Panc1 (cell line): ENCODE measurements at regions not wholly inside any gene's neighbourhood (a gene's known extent, or its start where the extent isn't known, plus 50 kb on each side); places are given as distances from the start of the nearest gene placed in this dataset.

ENCODE experiments used
- ATAC-seq: fragments of 200-7000 bp; cut with Tn5 transposase; 2 replicates; pipeline ENCODE4 v1.9.1; 2020; ENCODE audit warnings: mild to moderate bottlenecking, moderate library complexity
- BruUV-seq: library from RNA; stranded (reverse); fragments of 400-500 nt; replicated peaks from 2 replicates; lab custom pipeline; 2021; lab: Mats Ljungman, UMichigan
- CTCF ChIA-PET: fragments of 300-600 bp; sonication (Branson Sonifier 250); formaldehyde crosslinking; loops from one replicate; lab custom pipeline; 2022; ENCODE audit warnings: antibody characterized with exemption; lab: Charles Lee
- POLR2A ChIA-PET: fragments of 300-600 bp; sonication (Branson Sonifier 250); formaldehyde crosslinking; loops from one replicate; lab custom pipeline; 2022; ENCODE audit warnings: antibody characterized with exemption; lab: Charles Lee
- DNase-seq: peaks from one replicate; pipeline ENCODE4 v3.0.0-alpha.2; 2010; ENCODE audit warnings: low read depth, low spot score
- H3K27ac ChIP-seq: 2 replicates; pipeline ENCODE4 v1.5.1; 2011; ENCODE audit warnings: mild to moderate bottlenecking, low read length, inconsistent platforms
- H3K27me3 ChIP-seq: fragments of 200-500 bp; sonication (Bioruptor generic); 2 replicates; pipeline ENCODE4 v1.6.0; 2014; ENCODE audit warnings: low read length, inconsistent platforms; ENCODE audit not compliant: control insufficient read depth, insufficient read depth
- H3K36me3 ChIP-seq: fragments of 200-500 bp; sonication (Bioruptor generic); 2 replicates; pipeline ENCODE4 v1.5.1; 2014; ENCODE audit warnings: inconsistent platforms, mild to moderate bottlenecking, low read length, moderate library complexity; ENCODE audit not compliant: control insufficient read depth, insufficient read depth
- H3K4me1 ChIP-seq: 2 replicates; pipeline ENCODE4 v1.5.1; 2011; ENCODE audit warnings: inconsistent platforms, mild to moderate bottlenecking, low read length, moderate library complexity; ENCODE audit not compliant: control insufficient read depth, insufficient read depth
- H3K4me3 ChIP-seq, 2 experiments: 2 replicates each; pipeline ENCODE4 v1.5.1; 2011 to 2012; ENCODE audit warnings: low read depth in 2 of 2, low read length in 2 of 2, mild to moderate bottlenecking in 2 of 2, inconsistent platforms in 1 of 2, moderate library complexity in 1 of 2
- H3K9me3 ChIP-seq: fragments of 200-500 bp; sonication (Bioruptor generic); 2 replicates; pipeline ENCODE4 v1.5.1; 2014; ENCODE audit warnings: low read depth, mild to moderate bottlenecking, inconsistent platforms, low read length, moderate library complexity; ENCODE audit not compliant: control insufficient read depth, insufficient read depth
- POLR2AphosphoS5 ChIP-seq: IDR thresholded peaks from 2 replicates; pipeline ENCODE4 v1.6.1; 2012; ENCODE audit warnings: mild to moderate bottlenecking, low read depth, low read length, moderate library complexity
- SIN3A ChIP-seq: IDR thresholded peaks from 2 replicates; pipeline ENCODE4 v1.6.1; 2012; ENCODE audit warnings: low read depth, mild to moderate bottlenecking, low read length, moderate library complexity, borderline replicate concordance; ENCODE audit not compliant: insufficient read depth
- TCF7L2 ChIP-seq: IDR thresholded peaks from 2 replicates; pipeline ENCODE4 v1.6.1; 2011; ENCODE audit warnings: mild to moderate bottlenecking, low read depth, low read length, inconsistent platforms
- in situ Hi-C: cut with HindIII; loops from 2 replicates; pipeline ENCODE4 v1.10.0; 2016; ENCODE audit warnings: low sequenced_read_pairs, low pct_unique_long_range_greater_than_20kb
- intact Hi-C: fragments of 100-400 bp; cut with micrococcal nuclease; formaldehyde crosslinking; loops from one replicate; pipeline ENCODE4 v1.10.0; 2022; ENCODE audit not compliant: unreplicated experiment
- TF ChIP-seq, protein P1 (sequence below), 2 experiments: IDR thresholded peaks; 2 replicates each; pipeline ENCODE4 v1.6.1; 2011 to 2012; ENCODE audit warnings: low read depth in 2 of 2, control low read depth in 1 of 2, low read length in 1 of 2, mild to moderate bottlenecking in 1 of 2, moderate library complexity in 1 of 2; ENCODE audit not compliant: insufficient read depth in 1 of 2
- TF ChIP-seq, protein P2 (sequence below): fragments of 450-650 bp; IDR thresholded peaks from 2 replicates; pipeline ENCODE4 v1.5.1; 2017; ENCODE audit warnings: mild to moderate bottlenecking

DNA sequence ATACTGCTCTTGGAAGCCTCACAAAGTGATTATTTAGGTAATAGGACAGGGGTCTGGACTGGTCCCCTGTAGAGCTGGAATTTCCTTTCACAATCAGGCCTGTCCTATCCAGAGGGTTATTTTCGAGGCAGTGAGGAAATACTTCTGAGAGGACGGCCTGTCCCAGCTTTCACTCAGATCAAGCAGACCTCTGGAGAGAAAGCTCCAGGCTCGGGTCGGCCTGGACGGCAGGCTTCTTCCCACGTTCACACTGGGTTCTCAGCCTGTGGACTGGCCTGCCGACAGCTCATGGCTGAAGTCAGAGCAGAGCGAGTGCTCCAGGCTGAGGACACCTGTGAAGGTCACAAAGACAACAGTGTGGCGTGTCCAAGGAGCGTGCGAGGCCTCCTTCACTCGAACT lies 405.3 kb downstream of the VPS13C start:
- ChIA-PET POLR2A (no interaction called here), CTCF (interaction anchor here (0.7 kb wide), 1 partner anchor 9 kb away, joined by 3 read pairs; no protein-coding TSS in a partner anchor)
- no peaks in the 10 kb centered on the region for H3K36me3 ChIP-seq
- BruUV-seq, result no TSS peak
- no peak overlapping the region for H3K4me3 ChIP-seq
- in situ Hi-C loops (no loop called here), intact Hi-C loops (no loop called here)
- peaks cover 2% of the 10 kb centered on the region; the same call in 1 of the 2 replicates for H3K27me3 ChIP-seq
- DNase-seq (no peak), ATAC-seq (no peak)
- H3K4me1 ChIP-seq, result no peaks in the 10 kb centered on the region
- TF ChIP-seq, protein P1, sequence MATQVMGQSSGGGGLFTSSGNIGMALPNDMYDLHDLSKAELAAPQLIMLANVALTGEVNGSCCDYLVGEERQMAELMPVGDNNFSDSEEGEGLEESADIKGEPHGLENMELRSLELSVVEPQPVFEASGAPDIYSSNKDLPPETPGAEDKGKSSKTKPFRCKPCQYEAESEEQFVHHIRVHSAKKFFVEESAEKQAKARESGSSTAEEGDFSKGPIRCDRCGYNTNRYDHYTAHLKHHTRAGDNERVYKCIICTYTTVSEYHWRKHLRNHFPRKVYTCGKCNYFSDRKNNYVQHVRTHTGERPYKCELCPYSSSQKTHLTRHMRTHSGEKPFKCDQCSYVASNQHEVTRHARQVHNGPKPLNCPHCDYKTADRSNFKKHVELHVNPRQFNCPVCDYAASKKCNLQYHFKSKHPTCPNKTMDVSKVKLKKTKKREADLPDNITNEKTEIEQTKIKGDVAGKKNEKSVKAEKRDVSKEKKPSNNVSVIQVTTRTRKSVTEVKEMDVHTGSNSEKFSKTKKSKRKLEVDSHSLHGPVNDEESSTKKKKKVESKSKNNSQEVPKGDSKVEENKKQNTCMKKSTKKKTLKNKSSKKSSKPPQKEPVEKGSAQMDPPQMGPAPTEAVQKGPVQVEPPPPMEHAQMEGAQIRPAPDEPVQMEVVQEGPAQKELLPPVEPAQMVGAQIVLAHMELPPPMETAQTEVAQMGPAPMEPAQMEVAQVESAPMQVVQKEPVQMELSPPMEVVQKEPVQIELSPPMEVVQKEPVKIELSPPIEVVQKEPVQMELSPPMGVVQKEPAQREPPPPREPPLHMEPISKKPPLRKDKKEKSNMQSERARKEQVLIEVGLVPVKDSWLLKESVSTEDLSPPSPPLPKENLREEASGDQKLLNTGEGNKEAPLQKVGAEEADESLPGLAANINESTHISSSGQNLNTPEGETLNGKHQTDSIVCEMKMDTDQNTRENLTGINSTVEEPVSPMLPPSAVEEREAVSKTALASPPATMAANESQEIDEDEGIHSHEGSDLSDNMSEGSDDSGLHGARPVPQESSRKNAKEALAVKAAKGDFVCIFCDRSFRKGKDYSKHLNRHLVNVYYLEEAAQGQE (IDR thresholded peaks at IDR 0.05; ENCODE audit: insufficient read depth in 1 of 2, low read depth in 2 of 2, low read length in 1 of 2), result no peak
- TF ChIP-seq TCF7L2 (no peak), POLR2AphosphoS5 (no peak), SIN3A (no peak)
- TF ChIP-seq, protein P2, sequence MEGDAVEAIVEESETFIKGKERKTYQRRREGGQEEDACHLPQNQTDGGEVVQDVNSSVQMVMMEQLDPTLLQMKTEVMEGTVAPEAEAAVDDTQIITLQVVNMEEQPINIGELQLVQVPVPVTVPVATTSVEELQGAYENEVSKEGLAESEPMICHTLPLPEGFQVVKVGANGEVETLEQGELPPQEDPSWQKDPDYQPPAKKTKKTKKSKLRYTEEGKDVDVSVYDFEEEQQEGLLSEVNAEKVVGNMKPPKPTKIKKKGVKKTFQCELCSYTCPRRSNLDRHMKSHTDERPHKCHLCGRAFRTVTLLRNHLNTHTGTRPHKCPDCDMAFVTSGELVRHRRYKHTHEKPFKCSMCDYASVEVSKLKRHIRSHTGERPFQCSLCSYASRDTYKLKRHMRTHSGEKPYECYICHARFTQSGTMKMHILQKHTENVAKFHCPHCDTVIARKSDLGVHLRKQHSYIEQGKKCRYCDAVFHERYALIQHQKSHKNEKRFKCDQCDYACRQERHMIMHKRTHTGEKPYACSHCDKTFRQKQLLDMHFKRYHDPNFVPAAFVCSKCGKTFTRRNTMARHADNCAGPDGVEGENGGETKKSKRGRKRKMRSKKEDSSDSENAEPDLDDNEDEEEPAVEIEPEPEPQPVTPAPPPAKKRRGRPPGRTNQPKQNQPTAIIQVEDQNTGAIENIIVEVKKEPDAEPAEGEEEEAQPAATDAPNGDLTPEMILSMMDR, result no peak
- no peaks in the 10 kb centered on the region for H3K9me3 ChIP-seq
- no peak overlapping the region for H3K27ac ChIP-seq

DNA sequence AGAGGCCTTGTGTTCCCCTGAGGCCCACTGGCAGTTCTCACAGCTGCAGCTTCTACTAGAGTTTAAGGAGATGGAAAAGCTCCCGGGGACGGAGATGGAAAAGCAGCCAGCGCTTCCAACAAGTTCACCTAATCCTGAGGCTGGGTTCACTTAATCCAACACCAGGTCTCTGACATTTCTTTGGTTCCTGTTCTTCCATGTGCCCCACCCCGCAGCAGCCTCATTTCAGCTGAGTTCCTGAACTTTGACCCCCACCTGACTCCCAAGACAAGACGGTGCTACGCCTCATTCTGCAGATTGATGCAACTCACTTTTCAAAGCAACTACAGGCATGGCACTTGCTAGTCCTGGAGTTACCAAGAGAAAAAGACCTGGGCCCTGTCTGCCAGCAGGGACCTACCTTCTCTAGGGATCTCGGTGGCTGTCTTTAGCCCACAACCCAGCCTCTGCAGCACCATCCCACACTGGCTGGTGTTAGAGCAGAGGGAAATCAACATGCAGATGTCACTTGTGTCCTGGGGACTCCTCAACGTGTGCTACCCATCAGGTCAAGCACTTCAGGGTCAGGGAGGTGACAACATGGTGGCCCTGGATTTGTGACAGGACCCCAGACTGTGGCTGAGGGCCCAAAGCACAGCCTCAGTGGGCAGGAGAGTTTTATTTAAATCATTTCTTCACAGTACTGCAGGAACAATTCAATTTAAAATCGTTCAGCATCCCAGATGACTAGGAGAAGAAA lies 406.1 kb downstream of the VPS13C start:
- intact Hi-C loops (no loop called here), in situ Hi-C loops (no loop called here)
- CTCF ChIA-PET, result interaction anchor here (0.7 kb wide), 1 partner anchor 10 kb away, joined by 3 read pairs; no protein-coding TSS in a partner anchor
- Histone ChIP-seq H3K4me1 (no peaks in the 10 kb centered on the region), H3K9me3 (no peaks in the 10 kb centered on the region), H3K36me3 (no peaks in the 10 kb centered on the region), H3K27me3 (no peaks in the 10 kb centered on the region), H3K27ac (no peak overlapping the region), H3K4me3 (no peak overlapping the region)
- ATAC-seq (no peak), DNase-seq (no peak)
- BruUV-seq, result no TSS peak
- POLR2A ChIA-PET, result no interaction called here
- TF ChIP-seq, protein P1 (IDR thresholded peaks at IDR 0.05; ENCODE audit: insufficient read depth in 1 of 2, low read depth in 2 of 2, low read length in 1 of 2), result no peak
- TF ChIP-seq, protein P2, result no peak
